SK-N-SH (cell line): ENCODE measurements at regions not wholly inside any gene's neighbourhood (a gene's known extent, or its start where the extent isn't known, plus 50 kb on each side); places are given as distances from the start of the nearest gene placed in this dataset.

Source experiments
- CTCF ChIA-PET: fragments of 300-600, 350-600 bp; formaldehyde crosslinking; extraction: SDS; loops from one replicate; lab custom pipeline; 2021; lab: Yijun Ruan, JAX
- POLR2A ChIA-PET: fragments of 350-600 bp; sonication (Branson Sonifier 250); formaldehyde crosslinking; extraction: SDS; loops from one replicate; lab custom pipeline; 2020; ENCODE audit warnings: antibody characterized with exemption, inconsistent platforms; lab: Yijun Ruan, JAX
- DNase-seq: peaks from one replicate; pipeline ENCODE4 v3.0.0; 2012
- H2AFZ ChIP-seq: fragments of 200-600 bp; sonication (generic); 2 replicates; pipeline ENCODE4 v1.8.1; 2016; ENCODE audit warnings: antibody characterized with exemption, mild to moderate bottlenecking, low read depth
- H3F3A ChIP-seq: fragments of 200-600 bp; sonication (generic); replicated peaks from 2 replicates; pipeline ENCODE3; 2016; ENCODE audit warnings: antibody characterized with exemption, mild to moderate bottlenecking; ENCODE audit not compliant: insufficient read depth
- H3K27ac ChIP-seq, 2 experiments: fragments of 200-500 bp in 1 of 2; fragments of 200-600 bp in 1 of 2; sonication (Bioruptor generic) in 1 of 2; sonication (generic), shearing (Covaris generic) in 1 of 2; 2 replicates each; pipeline versions ENCODE4 v1.5.1 to v1.6.1; 2014 to 2016; ENCODE audit warnings: low read depth in 2 of 2, inconsistent platforms in 1 of 2, low read length in 1 of 2, mild to moderate bottlenecking in 1 of 2, mixed read lengths in 1 of 2
- H3K27me3 ChIP-seq: fragments of 200-600 bp; sonication (generic), shearing (Covaris generic); 2 replicates; pipeline ENCODE4 v1.6.1; 2016; ENCODE audit warnings: mixed run types; ENCODE audit not compliant: insufficient read depth
- H3K36me3 ChIP-seq, 2 experiments: fragments of 200-500 bp in 1 of 2; fragments of 200-600 bp in 1 of 2; sonication (Bioruptor generic) in 1 of 2; sonication (generic) in 1 of 2; replicated peaks in 1 of 2; 2 replicates each; pipeline versions ENCODE3 to v1.5.1; 2014 to 2016; ENCODE audit warnings: low read length in 1 of 2, mild to moderate bottlenecking in 1 of 2; ENCODE audit not compliant: insufficient read depth in 2 of 2, control insufficient read depth in 1 of 2
- H3K4me1 ChIP-seq, 2 experiments: fragments of 200-500 bp in 1 of 2; fragments of 200-600 bp in 1 of 2; sonication (Bioruptor generic) in 1 of 2; sonication (generic), shearing (Covaris generic) in 1 of 2; 2 replicates each; pipeline versions ENCODE4 v1.5.1 to v1.6.1; 2014 to 2016; ENCODE audit warnings: low read depth in 1 of 2, low read length in 1 of 2, mixed run types in 1 of 2; ENCODE audit not compliant: insufficient read depth in 2 of 2, control insufficient read depth in 1 of 2
- H3K4me2 ChIP-seq: fragments of 200-600 bp; sonication (generic), shearing (Covaris generic); 2 replicates; pipeline ENCODE4 v1.6.1; 2017; ENCODE audit warnings: mixed run types
- H3K4me3 ChIP-seq, 2 experiments: fragments of 200-500 bp in 1 of 2; fragments of 200-600 bp in 1 of 2; sonication (Bioruptor generic) in 1 of 2; sonication (generic), shearing (Covaris generic) in 1 of 2; 2 replicates each; pipeline versions ENCODE4 v1.5.1 to v1.8.1; 2014 to 2016; ENCODE audit warnings: low read depth in 2 of 2, inconsistent platforms in 1 of 2, low read length in 1 of 2, mild to moderate bottlenecking in 1 of 2, mixed read lengths in 1 of 2, moderate library complexity in 1 of 2
- H3K79me2 ChIP-seq: fragments of 200-600 bp; sonication (generic); 2 replicates; pipeline ENCODE4 v1.8.1; 2017; ENCODE audit warnings: mild to moderate bottlenecking; ENCODE audit not compliant: insufficient read depth
- H3K9ac ChIP-seq: fragments of 200-600 bp; sonication (generic); 2 replicates; pipeline ENCODE4 v1.6.1; 2017; ENCODE audit warnings: mixed run types
- H3K9me2 ChIP-seq: fragments of 200-600 bp; sonication (generic); 2 replicates; pipeline ENCODE4 v1.6.1; 2017; ENCODE audit warnings: mixed run types
- H3K9me3 ChIP-seq: fragments of 200-600 bp; sonication (generic); 2 replicates; pipeline ENCODE4 v1.6.1; 2017; ENCODE audit warnings: mixed run types, mild to moderate bottlenecking, moderate library complexity
- H4K20me1 ChIP-seq: fragments of 200-600 bp; sonication (generic); 2 replicates; pipeline ENCODE4 v1.6.1; 2017; ENCODE audit warnings: mild to moderate bottlenecking, mixed run types; ENCODE audit not compliant: insufficient read depth
- ELF1 ChIP-seq: IDR thresholded peaks from 2 replicates; pipeline ENCODE4 v1.4.0; 2012
- EZH2phosphoT487 ChIP-seq: fragments of 200-600 bp; sonication (generic); IDR thresholded peaks from 2 replicates; pipeline ENCODE4 v1.6.1; 2017; ENCODE audit warnings: low read depth, mixed run types, mild to moderate bottlenecking, antibody characterized with exemption, moderate library complexity, borderline replicate concordance
- GATA2 ChIP-seq: sonication (generic); formaldehyde crosslinking; IDR thresholded peaks from 2 replicates; pipeline ENCODE4 v1.5.0; 2020; ENCODE audit warnings: mild to moderate bottlenecking, missing genetic modification reagents
- JUND ChIP-seq: IDR thresholded peaks from 2 replicates; pipeline ENCODE4 v1.4.0; 2012
- MAX ChIP-seq: IDR thresholded peaks from 2 replicates; pipeline ENCODE4 v1.4.0; 2012; ENCODE audit warnings: low read depth
- RAD21 ChIP-seq: IDR thresholded peaks from 2 replicates; pipeline ENCODE4 v1.6.1; 2012; ENCODE audit warnings: mild to moderate bottlenecking, low read length
- RCOR1 ChIP-seq: fragments of 150-350 bp; IDR thresholded peaks from 2 replicates; pipeline ENCODE4 v1.6.1; 2017; ENCODE audit warnings: antibody characterized with exemption, low read length
- RFX5 ChIP-seq: IDR thresholded peaks from 2 replicates; pipeline ENCODE4 v1.6.1; 2012; ENCODE audit warnings: mild to moderate bottlenecking, improper control_type of control experiment, low read length
- SIN3A ChIP-seq: IDR thresholded peaks from 2 replicates; pipeline ENCODE4 v1.6.1; 2012; ENCODE audit warnings: low read depth, mild to moderate bottlenecking, low read length, moderate library complexity, borderline replicate concordance
- SMC3 ChIP-seq: IDR thresholded peaks from 2 replicates; pipeline ENCODE4 v1.6.1; 2012; ENCODE audit warnings: low read depth, low read length, improper control_type of control experiment
- TEAD4 ChIP-seq: IDR thresholded peaks from 2 replicates; pipeline ENCODE4 v1.4.0; 2012; ENCODE audit warnings: mild to moderate bottlenecking, borderline replicate concordance; ENCODE audit not compliant: insufficient read depth
- USF1 ChIP-seq: IDR thresholded peaks from 2 replicates; pipeline ENCODE4 v1.4.0; 2012; ENCODE audit warnings: low read depth, borderline replicate concordance
- USF2 ChIP-seq: fragments of 150-350 bp; IDR thresholded peaks from 2 replicates; pipeline ENCODE4 v1.6.1; 2017; ENCODE audit warnings: antibody characterized with exemption, low read length, low read depth, borderline replicate concordance
- YY1 ChIP-seq: IDR thresholded peaks from 2 replicates; pipeline ENCODE4 v1.4.0; 2012; ENCODE audit warnings: low read depth, mild to moderate bottlenecking
- WGBS: methylation state at CpG from one replicate; pipeline ENCODE4 v1.1.6; 2017; ENCODE audit warnings: low lambda C conversion rate; 5-methylcytosine and 5-hydroxymethylcytosine counted together

- 11% methylated on average over 1 of the region's 1 CpG for WGBS
- no peaks in the 10 kb centered on the region for H3K79me2 ChIP-seq
- ChIA-PET POLR2A (no interaction called here), CTCF (no interaction called here)
- no peaks in the 10 kb centered on the region; a peak in 1 of 4 replicates for H3K4me1 ChIP-seq
- H3K27me3 ChIP-seq, result no peaks in the 10 kb centered on the region
- H3K9me2 ChIP-seq, result no peaks in the 10 kb centered on the region
- no peak for DNase-seq
- H3K4me3 ChIP-seq, result no peak overlapping the region
- H3K36me3 ChIP-seq, result no peaks in the 10 kb centered on the region
- no peaks in the 10 kb centered on the region for H4K20me1 ChIP-seq
- no peak overlapping the region for H3K9ac ChIP-seq
- no peak overlapping the region for H3K4me2 ChIP-seq
- no peak overlapping the region for H3K27ac ChIP-seq
- no peak for TF ChIP-seq SMC3
- no peak for TF ChIP-seq RCOR1
- TF ChIP-seq MAX, result no peak
- TF ChIP-seq ELF1, result no peak
- TF ChIP-seq SIN3A, result no peak
- TF ChIP-seq JUND, result no peak
- TF ChIP-seq RFX5, result no peak
- no peak for TF ChIP-seq GATA2
- TF ChIP-seq RAD21, result no peak
- TF ChIP-seq EZH2phosphoT487, result no peak
- H3F3A ChIP-seq, result no peaks in the 10 kb centered on the region
- no peaks in the 10 kb centered on the region for H3K9me3 ChIP-seq
- H2AFZ ChIP-seq, result no peak overlapping the region
These were observed 104.9 kb upstream of the GIMD1 start for GRCh38 chr4:106473515-106473914.

- 21% methylated on average over 6 of the region's 7 CpGs for WGBS
- CTCF ChIA-PET, result interaction anchor here (0.9 kb wide), 1 partner anchor 101 kb away, joined by 3 read pairs; no protein-coding TSS in a partner anchor
- no peaks in the 10 kb centered on the region for H3K27me3 ChIP-seq
These were observed 102.6 kb upstream of the GIMD1 start for GRCh38 chr4:106471151-106471550.

GRCh38 chr4:106463622-106464021 is 95.0 kb upstream of the GIMD1 start:
- H3K27ac ChIP-seq, result no peak overlapping the region
- no peak for DNase-seq
- CTCF ChIA-PET, result no interaction called here
- H3F3A ChIP-seq, result no peaks in the 10 kb centered on the region
- no peaks in the 10 kb centered on the region for H3K9me3 ChIP-seq
- H3K9me2 ChIP-seq, result no peaks in the 10 kb centered on the region
- H3K4me2 ChIP-seq, result no peak overlapping the region
- no peak overlapping the region for H3K9ac ChIP-seq
- H3K36me3 ChIP-seq, result no peaks in the 10 kb centered on the region
- H2AFZ ChIP-seq, result no peak overlapping the region
- no peak for TF ChIP-seq USF1
- TF ChIP-seq YY1, result no peak
- TF ChIP-seq, all 33 proteins: peak for 0
- no peaks in the 10 kb centered on the region for H3K27me3 ChIP-seq
- POLR2A ChIA-PET, result no interaction called here
- 3% methylated on average over 2 of the region's 2 CpGs for WGBS
- no peaks in the 10 kb centered on the region for H4K20me1 ChIP-seq
- no peak overlapping the region for H3K4me3 ChIP-seq
- no peaks in the 10 kb centered on the region for H3K4me1 ChIP-seq
- H3K79me2 ChIP-seq, result no peaks in the 10 kb centered on the region

More at GRCh38 chr4:106471151-106471550, 102.6 kb upstream of the GIMD1 start:
- H3K79me2 ChIP-seq, result no peaks in the 10 kb centered on the region
- no peak for DNase-seq
- H3K27ac ChIP-seq, result no peak overlapping the region
- no peaks in the 10 kb centered on the region for H4K20me1 ChIP-seq
- H3K36me3 ChIP-seq, result no peaks in the 10 kb centered on the region
- POLR2A ChIA-PET, result no interaction called here
- H2AFZ ChIP-seq, result no peak overlapping the region
- H3K9me3 ChIP-seq, result no peaks in the 10 kb centered on the region
- H3F3A ChIP-seq, result no peaks in the 10 kb centered on the region
- no peaks in the 10 kb centered on the region for H3K9me2 ChIP-seq
- H3K4me1 ChIP-seq, result no peaks in the 10 kb centered on the region; a peak in 1 of 4 replicates
- TF ChIP-seq USF2, result no peak
- no peak for TF ChIP-seq TEAD4
- TF ChIP-seq, all 33 proteins: peak for 0
- H3K9ac ChIP-seq, result no peak overlapping the region
- no peak overlapping the region; the same call in 1 of the 2 replicates for H3K4me2 ChIP-seq
- no peak overlapping the region; a peak in 1 of 4 replicates for H3K4me3 ChIP-seq
